IMR-90 (cell line): ENCODE measurements at regions not wholly inside any gene's neighbourhood (a gene's known extent, or its start where the extent isn't known, plus 50 kb on each side); places are given as distances from the start of the nearest gene placed in this dataset.

Experiments used
- ATAC-seq: fragments of 200-7000 bp; cut with Tn5 transposase; 2 replicates; pipeline ENCODE4 v1.9.1; 2020; ENCODE audit warnings: low read depth, mild to moderate bottlenecking, moderate library complexity
- BruUV-seq: library from RNA; stranded (reverse); fragments of 400-500 nt; replicated peaks from 2 replicates; lab custom pipeline; 2021; lab: Mats Ljungman, UMichigan
- CTCF ChIA-PET: fragments of 300-600 bp; formaldehyde crosslinking; extraction: SDS; loops from one replicate; lab custom pipeline; 2021; ENCODE audit warnings: antibody characterized with exemption; lab: Yijun Ruan, JAX
- POLR2A ChIA-PET: fragments of 300-600 bp; sonication (Branson Sonifier 250); formaldehyde crosslinking; loops from one replicate; lab custom pipeline; 2022; ENCODE audit warnings: antibody characterized with exemption; ENCODE audit not compliant: unreplicated experiment; lab: Charles Lee
- DNase-seq: peaks from one replicate; pipeline ENCODE4 v3.0.0; 2013
- H2AFZ ChIP-seq: replicated peaks from 2 replicates; pipeline ENCODE3; 2013; ENCODE audit warnings: low read length, mild to moderate bottlenecking; ENCODE audit not compliant: poor library complexity
- H2AK5ac ChIP-seq: 2 replicates; pipeline ENCODE4 v1.6.1; 2013; ENCODE audit warnings: low read depth, low read length, inconsistent platforms
- H2AK9ac ChIP-seq: replicated peaks from 2 replicates; pipeline ENCODE3; 2013; ENCODE audit warnings: mild to moderate bottlenecking, low read depth, low read length, moderate library complexity; ENCODE audit not compliant: poor library complexity
- H2BK120ac ChIP-seq: 2 replicates; pipeline ENCODE4 v1.6.1; 2013; ENCODE audit warnings: low read depth, low read length, inconsistent platforms
- H2BK15ac ChIP-seq: 3 replicates; pipeline ENCODE4 v1.6.1; 2013; ENCODE audit warnings: low read depth, low read length, inconsistent platforms
- H2BK20ac ChIP-seq: 2 replicates; pipeline ENCODE4 v1.6.1; 2013; ENCODE audit warnings: low read depth, mild to moderate bottlenecking, inconsistent platforms, low read length, moderate library complexity
- H2BK5ac ChIP-seq: 2 replicates; pipeline ENCODE4 v1.6.1; 2013; ENCODE audit warnings: mild to moderate bottlenecking, low read depth, low read length, inconsistent platforms; ENCODE audit not compliant: poor library complexity, severe bottlenecking
- H3K14ac ChIP-seq: replicated peaks from 2 replicates; pipeline ENCODE4 v1.6.1; 2013; ENCODE audit warnings: low read depth, low read length, inconsistent platforms
- H3K18ac ChIP-seq: 2 replicates; pipeline ENCODE4 v1.6.1; 2013; ENCODE audit warnings: low read depth, low read length, control low read depth
- H3K23ac ChIP-seq: 2 replicates; pipeline ENCODE4 v1.6.1; 2013; ENCODE audit warnings: low read depth, low read length, inconsistent platforms
- H3K27ac ChIP-seq: 2 replicates; pipeline ENCODE4 v1.5.1; 2013; ENCODE audit warnings: mild to moderate bottlenecking, control low read depth, low read length; ENCODE audit not compliant: insufficient read depth
- H3K27me3 ChIP-seq: 2 replicates; pipeline ENCODE4 v1.6.1; 2013; ENCODE audit warnings: low read length; ENCODE audit not compliant: control insufficient read depth, insufficient read depth
- H3K36me3 ChIP-seq: 2 replicates; pipeline ENCODE4 v1.6.1; 2013; ENCODE audit warnings: low read length, mixed read lengths; ENCODE audit not compliant: control insufficient read depth, insufficient read depth
- H3K4ac ChIP-seq: 2 replicates; pipeline ENCODE4 v1.6.1; 2013; ENCODE audit warnings: low read depth, low read length, inconsistent platforms
- H3K4me1 ChIP-seq: 2 replicates; pipeline ENCODE4 v1.6.1; 2013; ENCODE audit warnings: low read length, mixed read lengths; ENCODE audit not compliant: control insufficient read depth, insufficient read depth
- H3K4me2 ChIP-seq: 2 replicates; pipeline ENCODE4 v1.6.1; 2013; ENCODE audit warnings: low read depth, mild to moderate bottlenecking, control low read depth, low read length, moderate library complexity
- H3K4me3 ChIP-seq: 2 replicates; pipeline ENCODE4 v1.5.1; 2013; ENCODE audit warnings: low read depth, mild to moderate bottlenecking, control low read depth, low read length, moderate library complexity; ENCODE audit not compliant: insufficient read depth
- H3K56ac ChIP-seq: 2 replicates; pipeline ENCODE4 v1.6.1; 2013; ENCODE audit warnings: low read length, inconsistent platforms; ENCODE audit not compliant: insufficient read depth; ENCODE audit errors: extremely low read depth
- H3K79me1 ChIP-seq, 2 experiments: 2 replicates each; pipeline ENCODE4 v1.6.1; 2013; ENCODE audit warnings: low read length in 2 of 2, inconsistent platforms in 1 of 2, low read depth in 1 of 2
- H3K9ac ChIP-seq: 2 replicates; pipeline ENCODE4 v1.6.1; 2013; ENCODE audit warnings: low read depth, low read length, control low read depth
- H3K9me1 ChIP-seq: 2 replicates; pipeline ENCODE4 v1.6.1; 2013; ENCODE audit warnings: low read length, inconsistent platforms; ENCODE audit not compliant: insufficient read depth
- H3K9me3 ChIP-seq: 2 replicates; pipeline ENCODE4 v1.6.1; 2013; ENCODE audit warnings: low read length; ENCODE audit not compliant: control insufficient read depth, insufficient read depth
- H4K20me1 ChIP-seq: 2 replicates; pipeline ENCODE4 v1.6.1; 2013; ENCODE audit warnings: low read length, inconsistent platforms; ENCODE audit not compliant: insufficient read depth
- H4K5ac ChIP-seq: 2 replicates; pipeline ENCODE4 v1.6.1; 2013; ENCODE audit warnings: mild to moderate bottlenecking, low read depth, low read length, control low read depth
- H4K8ac ChIP-seq, 2 experiments: 2 replicates each; pipeline ENCODE4 v1.6.1; 2013; ENCODE audit warnings: low read depth in 2 of 2, low read length in 2 of 2, control low read depth in 1 of 2, inconsistent platforms in 1 of 2
- H4K91ac ChIP-seq: 2 replicates; pipeline ENCODE4 v1.6.1; 2013; ENCODE audit warnings: low read depth, low read length, inconsistent platforms; ENCODE audit not compliant: insufficient read depth
- BHLHE40 ChIP-seq: fragments of 150-350 bp; IDR thresholded peaks from 2 replicates; pipeline ENCODE4 v1.6.1; 2016; ENCODE audit warnings: mild to moderate bottlenecking, low read depth, low read length
- CEBPB ChIP-seq: IDR thresholded peaks from 2 replicates; pipeline ENCODE4 v1.6.1; 2012; ENCODE audit warnings: low read depth, low read length, improper control_type of control experiment
- CHD1 ChIP-seq: IDR thresholded peaks from 2 replicates; pipeline ENCODE4 v1.6.1; 2012; ENCODE audit warnings: low read depth, low read length, improper control_type of control experiment
- FOS ChIP-seq: fragments of 150-350 bp; IDR thresholded peaks from 2 replicates; pipeline ENCODE4 v1.6.1; 2016; ENCODE audit warnings: low read depth, low read length
- MAFK ChIP-seq: IDR thresholded peaks from 2 replicates; pipeline ENCODE4 v1.6.1; 2012; ENCODE audit warnings: low read depth, low read length, improper control_type of control experiment
- MAZ ChIP-seq: IDR thresholded peaks from 2 replicates; pipeline ENCODE4 v1.6.1; 2012; ENCODE audit warnings: low read depth, mild to moderate bottlenecking, low read length, improper control_type of control experiment, moderate library complexity, borderline replicate concordance
- MXI1 ChIP-seq: IDR thresholded peaks from 2 replicates; pipeline ENCODE4 v1.6.1; 2012; ENCODE audit warnings: low read depth, mild to moderate bottlenecking, low read length, moderate library complexity, borderline replicate concordance
- NFE2L2 ChIP-seq: fragments of 150-350 bp; IDR thresholded peaks from 2 replicates; pipeline ENCODE4 v1.6.1; 2016; ENCODE audit warnings: low read depth, mild to moderate bottlenecking, low read length
- POLR2A ChIP-seq: IDR thresholded peaks from 2 replicates; pipeline ENCODE4 v1.6.1; 2012; ENCODE audit warnings: mild to moderate bottlenecking, low read depth, low read length
- RAD21 ChIP-seq: IDR thresholded peaks from 2 replicates; pipeline ENCODE4 v1.6.1; 2012; ENCODE audit warnings: low read length, improper control_type of control experiment
- RCOR1 ChIP-seq: IDR thresholded peaks from 2 replicates; pipeline ENCODE4 v1.6.1; 2012; ENCODE audit warnings: mild to moderate bottlenecking, low read length, improper control_type of control experiment; ENCODE audit not compliant: insufficient replicate concordance
- RFX5 ChIP-seq: IDR thresholded peaks from 2 replicates; pipeline ENCODE4 v1.8.0; 2012; ENCODE audit warnings: low read depth, mild to moderate bottlenecking, low read length, moderate library complexity
- SMC3 ChIP-seq: fragments of 150-350 bp; IDR thresholded peaks from 2 replicates; pipeline ENCODE4 v1.6.1; 2016; ENCODE audit warnings: low read depth, mild to moderate bottlenecking, antibody characterized with exemption, low read length, moderate library complexity
- WGBS, 2 experiments: methylation state at CpG; one replicate each; pipeline versions ENCODE4 v1.1.5 to v1.1.7; 2013; ENCODE audit warnings: missing lambda C conversion rate in 2 of 2; ENCODE audit not compliant: insufficient read length in 1 of 2; ENCODE audit errors: extremely low coverage in 2 of 2; 5-methylcytosine and 5-hydroxymethylcytosine counted together
- dilution Hi-C: fragments of 300-500 bp; cut with HindIII; formaldehyde crosslinking; loops from one replicate; pipeline ENCODE4 v1.14.3; 2018; ENCODE audit warnings: low sequenced_read_pairs; ENCODE audit not compliant: unreplicated experiment
- in situ Hi-C: fragments of 300-500 bp; cut with MboI; formaldehyde crosslinking; loops from 3 replicates; pipeline ENCODE4 v1.14.3; 2019; ENCODE audit warnings: low sequenced_read_pairs, inconsistent platforms, mixed read lengths
- intact Hi-C: fragments of 100-400 bp; cut with micrococcal nuclease; formaldehyde crosslinking; loops from 2 replicates; pipeline ENCODE4 v1.10.0; 2022
- TF ChIP-seq, protein P1 (sequence below): fragments of 150-350 bp; IDR thresholded peaks from 2 replicates; pipeline ENCODE4 v1.6.1; 2016; ENCODE audit warnings: low read depth, mild to moderate bottlenecking, low read length, moderate library complexity, borderline replicate concordance
- TF ChIP-seq, protein P2 (sequence below): fragments of 150-350 bp; IDR thresholded peaks from 2 replicates; pipeline ENCODE4 v1.6.1; 2017; ENCODE audit warnings: mild to moderate bottlenecking, antibody characterized with exemption, low read length, low read depth
- TF ChIP-seq, protein P3 (sequence below): conservative IDR thresholded peaks from 2 replicates; pipeline ENCODE4 v1.5.1; 2012; ENCODE audit warnings: mild to moderate bottlenecking, low read depth, low read length, improper control_type of control experiment

DNA sequence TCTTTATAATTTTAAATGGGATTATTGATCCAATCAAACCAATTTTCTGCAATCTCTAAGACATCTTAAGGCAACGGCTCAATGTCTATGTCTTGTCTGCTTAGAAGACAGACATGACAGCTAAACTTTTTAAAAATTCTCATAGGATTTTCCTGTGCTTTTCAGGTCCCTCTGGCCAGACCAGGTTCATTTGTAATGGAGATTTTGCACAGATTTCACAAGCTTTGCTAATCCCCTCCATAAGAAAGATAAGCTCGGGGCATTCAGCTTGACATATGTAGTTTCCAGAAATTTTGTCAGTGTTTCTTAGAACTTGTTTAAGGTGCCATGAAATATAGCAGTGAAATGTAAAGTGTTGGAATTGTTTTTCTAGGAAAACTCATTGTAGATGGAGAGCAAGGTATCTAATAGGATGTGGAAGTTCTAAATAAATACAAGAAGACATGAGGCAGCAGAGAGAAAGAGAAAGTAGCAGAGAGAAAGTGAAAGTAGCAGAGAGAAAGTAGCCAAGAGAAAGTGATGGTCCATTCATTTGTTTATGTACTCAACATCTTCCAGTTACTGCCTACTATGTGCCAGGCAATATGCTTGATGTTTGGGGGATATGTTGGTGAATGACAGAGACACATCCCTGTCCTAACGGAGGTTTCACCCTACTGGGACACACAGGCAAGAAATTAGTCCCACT lies 219.1 kb upstream of the ARHGAP42 start:
- ATAC-seq (peak; percentile 57), DNase-seq (no peak)
- TF ChIP-seq RFX5 (no peak), NFE2L2 (no peak), CEBPB (no peak), FOS (no peak), MXI1 (no peak), RCOR1 (no peak), SMC3 (no peak), POLR2A (no peak), CHD1 (no peak), RAD21 (no peak), MAZ (no peak), BHLHE40 (no peak), MAFK (no peak)
- TF ChIP-seq, protein P1, sequence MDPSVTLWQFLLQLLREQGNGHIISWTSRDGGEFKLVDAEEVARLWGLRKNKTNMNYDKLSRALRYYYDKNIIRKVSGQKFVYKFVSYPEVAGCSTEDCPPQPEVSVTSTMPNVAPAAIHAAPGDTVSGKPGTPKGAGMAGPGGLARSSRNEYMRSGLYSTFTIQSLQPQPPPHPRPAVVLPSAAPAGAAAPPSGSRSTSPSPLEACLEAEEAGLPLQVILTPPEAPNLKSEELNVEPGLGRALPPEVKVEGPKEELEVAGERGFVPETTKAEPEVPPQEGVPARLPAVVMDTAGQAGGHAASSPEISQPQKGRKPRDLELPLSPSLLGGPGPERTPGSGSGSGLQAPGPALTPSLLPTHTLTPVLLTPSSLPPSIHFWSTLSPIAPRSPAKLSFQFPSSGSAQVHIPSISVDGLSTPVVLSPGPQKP, result no peak
- TF ChIP-seq, protein P2, sequence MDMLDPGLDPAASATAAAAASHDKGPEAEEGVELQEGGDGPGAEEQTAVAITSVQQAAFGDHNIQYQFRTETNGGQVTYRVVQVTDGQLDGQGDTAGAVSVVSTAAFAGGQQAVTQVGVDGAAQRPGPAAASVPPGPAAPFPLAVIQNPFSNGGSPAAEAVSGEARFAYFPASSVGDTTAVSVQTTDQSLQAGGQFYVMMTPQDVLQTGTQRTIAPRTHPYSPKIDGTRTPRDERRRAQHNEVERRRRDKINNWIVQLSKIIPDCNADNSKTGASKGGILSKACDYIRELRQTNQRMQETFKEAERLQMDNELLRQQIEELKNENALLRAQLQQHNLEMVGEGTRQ, result no peak
- TF ChIP-seq, protein P3, sequence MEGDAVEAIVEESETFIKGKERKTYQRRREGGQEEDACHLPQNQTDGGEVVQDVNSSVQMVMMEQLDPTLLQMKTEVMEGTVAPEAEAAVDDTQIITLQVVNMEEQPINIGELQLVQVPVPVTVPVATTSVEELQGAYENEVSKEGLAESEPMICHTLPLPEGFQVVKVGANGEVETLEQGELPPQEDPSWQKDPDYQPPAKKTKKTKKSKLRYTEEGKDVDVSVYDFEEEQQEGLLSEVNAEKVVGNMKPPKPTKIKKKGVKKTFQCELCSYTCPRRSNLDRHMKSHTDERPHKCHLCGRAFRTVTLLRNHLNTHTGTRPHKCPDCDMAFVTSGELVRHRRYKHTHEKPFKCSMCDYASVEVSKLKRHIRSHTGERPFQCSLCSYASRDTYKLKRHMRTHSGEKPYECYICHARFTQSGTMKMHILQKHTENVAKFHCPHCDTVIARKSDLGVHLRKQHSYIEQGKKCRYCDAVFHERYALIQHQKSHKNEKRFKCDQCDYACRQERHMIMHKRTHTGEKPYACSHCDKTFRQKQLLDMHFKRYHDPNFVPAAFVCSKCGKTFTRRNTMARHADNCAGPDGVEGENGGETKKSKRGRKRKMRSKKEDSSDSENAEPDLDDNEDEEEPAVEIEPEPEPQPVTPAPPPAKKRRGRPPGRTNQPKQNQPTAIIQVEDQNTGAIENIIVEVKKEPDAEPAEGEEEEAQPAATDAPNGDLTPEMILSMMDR, result no peak
- Histone ChIP-seq H3K36me3 (no peaks in the 10 kb centered on the region), H3K56ac (no peak overlapping the region), H4K5ac (no peak overlapping the region), H2BK20ac (no peak overlapping the region), H2AK5ac (no peak overlapping the region), H3K4me2 (peak overlapping the region; percentile 92), H3K18ac (no peak overlapping the region), H3K27me3 (peaks cover 2% of the 10 kb centered on the region; the same call in 1 of the 2 replicates), H3K79me1 (no peaks in the 10 kb centered on the region), H3K4me3 (peak overlapping the region; percentile 40; the same call in 1 of the 2 replicates), H3K4ac (no peak overlapping the region), H3K27ac (no peak overlapping the region), H2AFZ (peak overlapping the region; percentile 79), H3K14ac (no peak overlapping the region), H2BK120ac (no peak overlapping the region), H3K4me1 (no peaks in the 10 kb centered on the region), H4K8ac (no peak overlapping the region), H3K9me1 (no peaks in the 10 kb centered on the region), H4K91ac (no peak overlapping the region), H2BK5ac (no peak overlapping the region), H4K20me1 (no peaks in the 10 kb centered on the region), H2BK15ac (no peak overlapping the region), H2AK9ac (no peak overlapping the region), H3K23ac (no peak overlapping the region), H3K9ac (no peak overlapping the region), H3K9me3 (no peaks in the 10 kb centered on the region)
- dilution Hi-C loops, result no loop called here
- ChIA-PET POLR2A (no interaction called here), CTCF (no interaction called here)
- no CpG with 5 or more reads among the region's 3 CpGs for WGBS, 2 experiments
- intact Hi-C loops, result no loop called here
- in situ Hi-C loops, result no loop called here
- BruUV-seq, result no TSS peak
